AG20443 (cell line): ENCODE measurements at regions not wholly inside any gene's neighbourhood (a gene's known extent, or its start where the extent isn't known, plus 50 kb on each side); places are given as distances from the start of the nearest gene placed in this dataset.
"Not testable (repeated sequence)": the region's sequence is repeated elsewhere in the genome, so short reads cannot be mapped to it uniquely, and the experiment has no call there.

Source experiments
- DNase-seq: peaks from one replicate; pipeline ENCODE4 v3.0.0; 2012; ENCODE audit warnings: low spot score, mixed read lengths

GRCh38 chr13:23081220-23081619, 99.6 kb upstream of the SGCG start:
- peak; percentile 47 for DNase-seq

GRCh38 chr13:23081901-23082300, 98.9 kb upstream of the SGCG start:
- DNase-seq: no peak

GRCh38 chr13:23086968-23087623, 93.7 kb upstream of the SGCG start:
- no peak for DNase-seq

GRCh38 chr13:23087880-23088279, 92.9 kb upstream of the SGCG start:
- DNase-seq: peak; percentile 49

- no peak for DNase-seq
Observed at GRCh38 chr13:23098161-23098907, 82.4 kb upstream of the SGCG start.

- no peak for DNase-seq
Observed at GRCh38 chr13:23105051-23105450, 75.7 kb upstream of the SGCG start.

- DNase-seq: no peak
Observed at GRCh38 chr13:23107665-23108064, 73.1 kb upstream of the SGCG start.

- DNase-seq: no peak
Observed at GRCh38 chr13:23119131-23119530, 61.6 kb upstream of the SGCG start.

GRCh38 chr13:23127540-23127939, 53.2 kb upstream of the SGCG start:
- DNase-seq: not testable (repeated sequence)

- no peak for DNase-seq
Observed at GRCh38 chr13:23129331-23129730, 51.4 kb upstream of the SGCG start.
